ENCODE measurements at regions not wholly inside any gene's neighbourhood (a gene's known extent, or its start where the extent isn't known, plus 50 kb on each side); places are given as distances from the start of the nearest gene placed in this dataset.

DNA sequence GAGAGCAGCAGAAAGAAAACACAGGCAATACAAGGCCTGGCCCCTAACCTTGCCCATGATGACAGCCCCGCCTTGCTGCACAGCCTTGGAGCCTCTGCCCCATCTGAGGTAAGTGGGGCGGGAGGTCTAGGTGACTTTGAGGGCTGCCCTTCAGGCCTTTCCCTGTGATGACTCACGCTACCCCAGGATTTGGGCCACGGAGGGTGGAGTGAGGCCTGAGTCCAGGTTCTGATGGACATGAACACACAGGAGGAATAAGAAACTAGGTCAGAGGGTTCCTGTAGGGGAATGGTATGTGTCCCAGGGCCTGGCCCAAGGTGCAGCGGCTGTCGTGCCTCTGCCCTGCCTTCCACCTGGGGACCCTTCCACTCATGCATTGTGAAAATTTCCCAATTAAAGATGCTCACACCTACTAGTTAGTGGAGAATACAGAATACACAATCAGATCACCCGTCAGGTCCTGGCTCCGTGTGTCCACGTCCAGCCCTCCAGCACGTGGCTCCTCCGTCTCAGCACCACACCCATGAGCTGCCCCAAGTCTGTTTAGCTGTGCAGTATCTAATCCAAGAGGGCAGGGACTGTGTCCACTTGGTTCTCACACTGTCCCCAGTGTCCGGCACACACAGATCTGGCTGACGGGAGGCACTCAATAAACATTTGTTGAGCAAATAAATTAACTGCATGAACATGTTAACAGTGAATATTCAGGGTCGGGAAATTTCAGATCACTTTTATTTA is 111.0 kb downstream of the CHST1 start:
- no peak for TF ChIP-seq CTCF (IDR thresholded peaks at IDR 0.05)
- TF ChIP-seq POLR2A (IDR thresholded peaks at IDR 0.05): no peak
- TF ChIP-seq EP300 (IDR thresholded peaks at IDR 0.05): no peak

Measured in suprapubic skin (tissue), 3 donors.